ENCODE measurements at regions not wholly inside any gene's neighbourhood (a gene's known extent, or its start where the extent isn't known, plus 50 kb on each side); places are given as distances from the start of the nearest gene placed in this dataset.
"Not testable (repeated sequence)": the region's sequence is repeated elsewhere in the genome, so short reads cannot be mapped to it uniquely, and the experiment has no call there.

DNA sequence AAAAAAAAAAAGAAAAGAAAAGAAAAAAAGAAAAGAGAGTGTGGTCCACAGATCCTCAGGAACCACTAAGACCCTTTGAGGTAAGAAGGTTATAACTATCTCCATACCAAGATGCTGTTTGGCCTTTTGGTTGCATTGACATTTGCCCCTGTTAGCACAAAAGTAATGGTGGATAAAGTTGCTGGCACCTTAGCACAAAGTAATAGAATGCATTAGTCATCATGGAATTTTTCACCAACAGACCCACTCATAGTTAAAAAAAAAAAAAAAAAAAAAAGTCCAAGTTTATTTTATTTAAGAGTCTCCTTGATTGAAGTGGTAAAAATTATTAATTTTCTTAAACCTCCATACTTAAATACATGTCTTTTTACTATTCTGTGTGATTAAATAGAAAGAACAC lies 78.4 kb upstream of the RBPJ start:
- no peak for TF ChIP-seq POLR2A (IDR thresholded peaks at IDR 0.05)
- TF ChIP-seq, protein P1, sequence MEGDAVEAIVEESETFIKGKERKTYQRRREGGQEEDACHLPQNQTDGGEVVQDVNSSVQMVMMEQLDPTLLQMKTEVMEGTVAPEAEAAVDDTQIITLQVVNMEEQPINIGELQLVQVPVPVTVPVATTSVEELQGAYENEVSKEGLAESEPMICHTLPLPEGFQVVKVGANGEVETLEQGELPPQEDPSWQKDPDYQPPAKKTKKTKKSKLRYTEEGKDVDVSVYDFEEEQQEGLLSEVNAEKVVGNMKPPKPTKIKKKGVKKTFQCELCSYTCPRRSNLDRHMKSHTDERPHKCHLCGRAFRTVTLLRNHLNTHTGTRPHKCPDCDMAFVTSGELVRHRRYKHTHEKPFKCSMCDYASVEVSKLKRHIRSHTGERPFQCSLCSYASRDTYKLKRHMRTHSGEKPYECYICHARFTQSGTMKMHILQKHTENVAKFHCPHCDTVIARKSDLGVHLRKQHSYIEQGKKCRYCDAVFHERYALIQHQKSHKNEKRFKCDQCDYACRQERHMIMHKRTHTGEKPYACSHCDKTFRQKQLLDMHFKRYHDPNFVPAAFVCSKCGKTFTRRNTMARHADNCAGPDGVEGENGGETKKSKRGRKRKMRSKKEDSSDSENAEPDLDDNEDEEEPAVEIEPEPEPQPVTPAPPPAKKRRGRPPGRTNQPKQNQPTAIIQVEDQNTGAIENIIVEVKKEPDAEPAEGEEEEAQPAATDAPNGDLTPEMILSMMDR (IDR thresholded peaks at IDR 0.05): no peak
- H3K27me3 ChIP-seq: no peaks in the 10 kb centered on the region
- H3K9me3 ChIP-seq: no peaks in the 10 kb centered on the region
- H3K4me3 ChIP-seq: no peak overlapping the region
- no peak for DNase-seq
- intact Hi-C loops (cut with DNase I; ENCODE audit: low total_unique reads): no loop called here
- H3K36me3 ChIP-seq (ENCODE audit: low read depth, missing control alignments): no peaks in the 10 kb centered on the region
- no peaks in the 10 kb centered on the region for H3K4me1 ChIP-seq
- H3K27ac ChIP-seq: no peak overlapping the region

DNA sequence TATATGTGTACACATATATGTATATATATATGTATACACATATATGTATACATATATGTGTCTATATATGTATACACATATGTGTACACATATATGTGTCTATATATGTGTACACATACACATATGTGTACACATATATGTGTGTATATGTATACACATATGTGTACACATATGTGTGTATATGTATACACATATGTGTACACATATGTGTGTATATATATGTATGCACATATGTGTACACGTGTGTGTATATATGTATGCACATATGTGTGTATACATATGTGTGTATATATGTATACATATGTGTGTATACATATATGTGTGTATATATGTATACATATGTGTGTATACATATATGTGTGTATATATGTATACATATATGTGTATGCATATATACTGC lies 76.7 kb upstream of the RBPJ start:
- H3K36me3 ChIP-seq (ENCODE audit: low read depth, missing control alignments); intact Hi-C loops (cut with DNase I; ENCODE audit: low total_unique reads); H3K4me1 ChIP-seq; H3K27me3 ChIP-seq; H3K9me3 ChIP-seq; H3K27ac ChIP-seq; DNase-seq; H3K4me3 ChIP-seq: not testable (repeated sequence)
- 0 to 4% methylated on average over 1 of the region's 1 CpG for WGBS, 2 donors

GRCh38 chr4:26248647-26249046 lies 72.2 kb upstream of the RBPJ start:
- DNase-seq: peak; percentile 24
- Histone ChIP-seq H3K9me3 (no peaks in the 10 kb centered on the region), H3K27me3 (no peaks in the 10 kb centered on the region), H3K4me3 (no peak overlapping the region), H3K27ac (no peak overlapping the region), H3K4me1 (no peaks in the 10 kb centered on the region), H3K36me3 (ENCODE audit: low read depth, missing control alignments) (no peaks in the 10 kb centered on the region)
- no peak for TF ChIP-seq POLR2A (IDR thresholded peaks at IDR 0.05)
- TF ChIP-seq, protein P1 (IDR thresholded peaks at IDR 0.05): no peak
- intact Hi-C loops (cut with DNase I; ENCODE audit: low total_unique reads): no loop called here

- Histone ChIP-seq H3K9me3 (no peaks in the 10 kb centered on the region), H3K4me1 (no peaks in the 10 kb centered on the region), H3K27me3 (no peaks in the 10 kb centered on the region), H3K36me3 (ENCODE audit: low read depth, missing control alignments) (no peaks in the 10 kb centered on the region), H3K4me3 (no peak overlapping the region), H3K27ac (no peak overlapping the region)
- intact Hi-C loops (cut with DNase I; ENCODE audit: low total_unique reads): no loop called here
- 87 to 89% methylated on average over 8 of the region's 8 CpGs for WGBS, 2 donors
- DNase-seq: no peak
- no peak for TF ChIP-seq POLR2A (IDR thresholded peaks at IDR 0.05)
- TF ChIP-seq, protein P1 (IDR thresholded peaks at IDR 0.05): no peak
Measured at GRCh38 chr4:26252349-26253025, 68.3 kb upstream of the RBPJ start.

- Histone ChIP-seq H3K36me3 (ENCODE audit: low read depth, missing control alignments) (no peaks in the 10 kb centered on the region), H3K9me3 (no peaks in the 10 kb centered on the region), H3K4me1 (no peaks in the 10 kb centered on the region), H3K4me3 (no peak overlapping the region), H3K27me3 (no peaks in the 10 kb centered on the region), H3K27ac (no peak overlapping the region)
- no peak for DNase-seq
- intact Hi-C loops (cut with DNase I; ENCODE audit: low total_unique reads): no loop called here
- WGBS, 2 donors: 69 to 77% methylated on average over 3 of the region's 3 CpGs
- TF ChIP-seq, protein P1 (IDR thresholded peaks at IDR 0.05): no peak
- TF ChIP-seq POLR2A (IDR thresholded peaks at IDR 0.05): no peak
Measured at GRCh38 chr4:26253968-26254367, 66.8 kb upstream of the RBPJ start.

All from testis (tissue), 2 donors.